Testis (tissue), 2 donors: ENCODE measurements at regions not wholly inside any gene's neighbourhood (a gene's known extent, or its start where the extent isn't known, plus 50 kb on each side); places are given as distances from the start of the nearest gene placed in this dataset.
"Not testable (repeated sequence)": the region's sequence is repeated elsewhere in the genome, so short reads cannot be mapped to it uniquely, and the experiment has no call there.

ENCODE experiments used
- DNase-seq: peaks from one replicate; pipeline ENCODE4 v3.0.0-alpha.2; 2019
- H3K27ac ChIP-seq, 2 donors: fragments of 200-600 bp; sonication (generic); one replicate each; pipeline ENCODE4 v1.5.1; 2019
- H3K27me3 ChIP-seq: fragments of 200-600 bp; sonication (generic); one replicate; pipeline ENCODE4 v1.5.1; 2019
- H3K36me3 ChIP-seq: fragments of 200-600 bp; sonication (generic); one replicate; pipeline ENCODE4 v1.5.1; 2017; ENCODE audit warnings: low read depth; ENCODE audit errors: missing control alignments
- H3K4me1 ChIP-seq: fragments of 200-600 bp; sonication (generic); one replicate; pipeline ENCODE4 v1.5.1; 2019
- H3K4me3 ChIP-seq, 2 donors: fragments of 200-600 bp; sonication (generic); one replicate each; pipeline ENCODE4 v1.5.1; 2017 to 2019
- H3K9me3 ChIP-seq: fragments of 200-600 bp; sonication (generic); one replicate; pipeline ENCODE4 v1.5.1; 2017
- POLR2A ChIP-seq: fragments of 450-650 bp; IDR thresholded peaks from one replicate; pipeline ENCODE4 v1.6.1; 2017; ENCODE audit warnings: antibody characterized with exemption, mild to moderate bottlenecking, moderate library complexity
- WGBS, 2 donors: methylation state at CpG; one replicate each; pipeline ENCODE4 v1.1.5; 2018; 5-methylcytosine and 5-hydroxymethylcytosine counted together
- intact Hi-C: fragments of 100-400 bp; cut with DNase I; formaldehyde crosslinking; loops from one replicate; pipeline ENCODE4 v1.15.1; 2023; ENCODE audit warnings: low total_unique reads
- TF ChIP-seq, protein P1 (sequence below), 3 experiments: fragments of 450-650 bp in 2 of 3; fragments of 200-600 bp in 1 of 3; sonication (generic) in 1 of 3; IDR thresholded peaks; one replicate each; pipeline ENCODE4 v1.5.1; 2016 to 2019; ENCODE audit warnings: antibody characterized with exemption in 3 of 3, mild to moderate bottlenecking in 2 of 3, moderate library complexity in 1 of 3

GRCh38 chrX:112197840-112198239 is 115.3 kb upstream of the TRPC5 start:
- 20 to 37% methylated on average over 3 of the region's 3 CpGs for WGBS, 2 donors
- H3K4me1 ChIP-seq: no peaks in the 10 kb centered on the region
- H3K9me3 ChIP-seq: no peaks in the 10 kb centered on the region
- intact Hi-C loops: no loop called here
- no peak for DNase-seq
- no peaks in the 10 kb centered on the region for H3K27me3 ChIP-seq
- TF ChIP-seq, protein P1, sequence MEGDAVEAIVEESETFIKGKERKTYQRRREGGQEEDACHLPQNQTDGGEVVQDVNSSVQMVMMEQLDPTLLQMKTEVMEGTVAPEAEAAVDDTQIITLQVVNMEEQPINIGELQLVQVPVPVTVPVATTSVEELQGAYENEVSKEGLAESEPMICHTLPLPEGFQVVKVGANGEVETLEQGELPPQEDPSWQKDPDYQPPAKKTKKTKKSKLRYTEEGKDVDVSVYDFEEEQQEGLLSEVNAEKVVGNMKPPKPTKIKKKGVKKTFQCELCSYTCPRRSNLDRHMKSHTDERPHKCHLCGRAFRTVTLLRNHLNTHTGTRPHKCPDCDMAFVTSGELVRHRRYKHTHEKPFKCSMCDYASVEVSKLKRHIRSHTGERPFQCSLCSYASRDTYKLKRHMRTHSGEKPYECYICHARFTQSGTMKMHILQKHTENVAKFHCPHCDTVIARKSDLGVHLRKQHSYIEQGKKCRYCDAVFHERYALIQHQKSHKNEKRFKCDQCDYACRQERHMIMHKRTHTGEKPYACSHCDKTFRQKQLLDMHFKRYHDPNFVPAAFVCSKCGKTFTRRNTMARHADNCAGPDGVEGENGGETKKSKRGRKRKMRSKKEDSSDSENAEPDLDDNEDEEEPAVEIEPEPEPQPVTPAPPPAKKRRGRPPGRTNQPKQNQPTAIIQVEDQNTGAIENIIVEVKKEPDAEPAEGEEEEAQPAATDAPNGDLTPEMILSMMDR (IDR thresholded peaks at IDR 0.05): no peak
- no peak for TF ChIP-seq POLR2A
- no peak overlapping the region for H3K4me3 ChIP-seq
- H3K36me3 ChIP-seq: no peaks in the 10 kb centered on the region
- H3K27ac ChIP-seq: no peak overlapping the region

GRCh38 chrX:112190646-112191045 is 108.1 kb upstream of the TRPC5 start:
- Histone ChIP-seq H3K27ac (no peak overlapping the region), H3K36me3 (no peaks in the 10 kb centered on the region), H3K4me1 (no peaks in the 10 kb centered on the region), H3K4me3 (no peak overlapping the region), H3K9me3 (no peaks in the 10 kb centered on the region), H3K27me3 (no peaks in the 10 kb centered on the region)
- TF ChIP-seq, protein P1 (IDR thresholded peaks at IDR 0.05): no peak
- no peak for TF ChIP-seq POLR2A
- DNase-seq: no peak
- intact Hi-C loops: no loop called here
- WGBS, 2 donors: 27 to 63% methylated on average over 1 to 4 of the region's 4 CpGs

DNA sequence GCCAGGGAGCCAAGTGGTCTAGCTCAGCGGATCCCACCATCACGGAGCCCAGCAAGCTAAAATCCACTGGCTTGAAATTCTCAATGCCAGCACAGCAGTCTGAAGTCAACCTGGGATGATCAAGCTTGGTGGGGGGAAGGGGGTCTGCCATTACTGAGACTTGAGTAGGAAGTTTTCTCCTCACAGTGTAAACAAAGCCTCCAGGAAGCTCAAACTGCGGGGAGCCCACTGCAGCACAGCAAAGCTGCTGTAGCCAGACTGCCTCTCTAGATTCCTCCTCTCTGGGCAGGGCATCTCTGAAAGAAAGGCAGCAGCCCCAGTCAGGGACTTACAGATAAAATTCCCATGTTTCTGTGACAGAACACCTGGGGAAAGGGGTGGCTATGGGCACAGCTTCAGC is 98.8 kb upstream of the TRPC5 start:
- H3K4me3 ChIP-seq, H3K4me1 ChIP-seq, H3K9me3 ChIP-seq, DNase-seq, H3K27me3 ChIP-seq, H3K36me3 ChIP-seq, H3K27ac ChIP-seq, intact Hi-C loops: not testable (repeated sequence)
- WGBS, 2 donors: 91% methylated on average over 1 of the region's 3 CpGs; no CpG with 5 or more reads in 1 of the 2 donors

GRCh38 chrX:112164420-112164819 is 81.8 kb upstream of the TRPC5 start:
- Histone ChIP-seq H3K9me3 (no peaks in the 10 kb centered on the region), H3K4me3 (no peak overlapping the region), H3K27me3 (no peaks in the 10 kb centered on the region), H3K4me1 (no peaks in the 10 kb centered on the region), H3K27ac (no peak overlapping the region), H3K36me3 (no peaks in the 10 kb centered on the region)
- 100% methylated on average over 1 to 2 of the region's 2 CpGs for WGBS, 2 donors
- DNase-seq: no peak
- intact Hi-C loops: no loop called here
- TF ChIP-seq POLR2A: no peak
- TF ChIP-seq, protein P1 (IDR thresholded peaks at IDR 0.05): no peak

- no peak overlapping the region for H3K27ac ChIP-seq
- H3K36me3 ChIP-seq: no peaks in the 10 kb centered on the region
- H3K4me1 ChIP-seq: no peaks in the 10 kb centered on the region
- no peak overlapping the region for H3K4me3 ChIP-seq
- WGBS, 2 donors: 50 to 62% methylated on average over 2 to 3 of the region's 3 CpGs
- no peak for DNase-seq
- H3K27me3 ChIP-seq: no peaks in the 10 kb centered on the region
- H3K9me3 ChIP-seq: no peaks in the 10 kb centered on the region
- TF ChIP-seq, protein P1 (IDR thresholded peaks at IDR 0.05): no peak
- intact Hi-C loops: no loop called here
Observed at GRCh38 chrX:112163906-112164305, 81.3 kb upstream of the TRPC5 start.
